Left ventricle myocardium inferior (tissue), 1 donor: ENCODE measurements at regions not wholly inside any gene's neighbourhood (a gene's known extent, or its start where the extent isn't known, plus 50 kb on each side); places are given as distances from the start of the nearest gene placed in this dataset.
"Not testable (repeated sequence)": the region's sequence is repeated elsewhere in the genome, so short reads cannot be mapped to it uniquely, and the experiment has no call there.

Source experiments
- DNase-seq: peaks from one replicate; pipeline ENCODE4 v3.0.0-alpha.2; 2020
- H3K27ac ChIP-seq: fragments of 200-600 bp; replicated peaks from 2 replicates; pipeline ENCODE4 v1.8.0; 2021
- H3K27me3 ChIP-seq: fragments of 200-600 bp; 2 replicates; pipeline ENCODE4 v1.8.0; 2021; ENCODE audit warnings: low read depth
- H3K36me3 ChIP-seq: fragments of 200-600 bp; 2 replicates; pipeline ENCODE4 v1.8.0; 2021
- H3K4me1 ChIP-seq: fragments of 200-600 bp; 2 replicates; pipeline ENCODE4 v1.8.0; 2021
- H3K4me3 ChIP-seq: fragments of 200-600 bp; 2 replicates; pipeline ENCODE4 v1.8.0; 2021; ENCODE audit warnings: mild to moderate bottlenecking, moderate library complexity
- H3K9me3 ChIP-seq: fragments of 200-600 bp; replicated peaks from 2 replicates; pipeline ENCODE4 v1.8.0; 2021
- CTCF ChIP-seq: fragments of 200-600 bp; IDR thresholded peaks from 2 replicates; pipeline ENCODE4 v1.8.0; 2021; ENCODE audit warnings: antibody characterized with exemption, mild to moderate bottlenecking, borderline replicate concordance
- intact Hi-C: fragments of 100-400 bp; cut with micrococcal nuclease; formaldehyde crosslinking; loops from one replicate; pipeline ENCODE4 v1.11.0; 2022
- donor health status: DM: no; HTN: yes; CAD: no; lungs with severe emphysema.

GRCh38 chr5:96176022-96176421 lies 214.4 kb upstream of the ELL2 start:
- DNase-seq = no peak
- Histone ChIP-seq H3K27ac (no peak overlapping the region), H3K27me3 (no peaks in the 10 kb centered on the region), H3K4me1 (no peaks in the 10 kb centered on the region), H3K4me3 (no peak overlapping the region), H3K36me3 (no peaks in the 10 kb centered on the region), H3K9me3 (no peaks in the 10 kb centered on the region)
- TF ChIP-seq CTCF = no peak
- intact Hi-C loops = no loop called here

GRCh38 chr5:96175090-96175489 lies 213.4 kb upstream of the ELL2 start:
- H3K27me3 ChIP-seq = no peaks in the 10 kb centered on the region
- H3K36me3 ChIP-seq = no peaks in the 10 kb centered on the region
- no peak overlapping the region for H3K4me3 ChIP-seq
- intact Hi-C loops = no loop called here
- H3K4me1 ChIP-seq = no peaks in the 10 kb centered on the region
- DNase-seq = no peak
- no peaks in the 10 kb centered on the region for H3K9me3 ChIP-seq
- no peak overlapping the region for H3K27ac ChIP-seq
- TF ChIP-seq CTCF = no peak

- no peaks in the 10 kb centered on the region for H3K27me3 ChIP-seq
- no peaks in the 10 kb centered on the region for H3K9me3 ChIP-seq
- no peaks in the 10 kb centered on the region for H3K36me3 ChIP-seq
- intact Hi-C loops = no loop called here
- H3K4me1 ChIP-seq = no peaks in the 10 kb centered on the region
- no peak overlapping the region for H3K4me3 ChIP-seq
- H3K27ac ChIP-seq = no peak overlapping the region
- no peak for TF ChIP-seq CTCF
- DNase-seq = no peak
Observed at GRCh38 chr5:96173366-96173765, 211.7 kb upstream of the ELL2 start.

GRCh38 chr5:96172436-96172835 lies 210.8 kb upstream of the ELL2 start:
- Histone ChIP-seq H3K4me1 (no peaks in the 10 kb centered on the region), H3K27ac (no peak overlapping the region), H3K4me3 (no peak overlapping the region), H3K27me3 (no peaks in the 10 kb centered on the region), H3K36me3 (no peaks in the 10 kb centered on the region), H3K9me3 (no peaks in the 10 kb centered on the region)
- no peak for DNase-seq
- TF ChIP-seq CTCF = no peak
- intact Hi-C loops = no loop called here

- H3K27ac ChIP-seq, DNase-seq, intact Hi-C loops, H3K4me3 ChIP-seq, H3K36me3 ChIP-seq, H3K4me1 ChIP-seq, H3K9me3 ChIP-seq, H3K27me3 ChIP-seq: not testable (repeated sequence)
Observed at GRCh38 chr5:96171973-96172372, 210.3 kb upstream of the ELL2 start.

- H3K27ac ChIP-seq, H3K27me3 ChIP-seq, DNase-seq, H3K4me1 ChIP-seq, H3K4me3 ChIP-seq, H3K9me3 ChIP-seq, intact Hi-C loops, H3K36me3 ChIP-seq: not testable (repeated sequence)
Observed at GRCh38 chr5:96170481-96171125, 209.0 kb upstream of the ELL2 start.

GRCh38 chr5:96168833-96169232 lies 207.2 kb upstream of the ELL2 start:
- DNase-seq = not testable (repeated sequence)

More at GRCh38 chr5:96168833-96169232, 207.2 kb upstream of the ELL2 start:
- H3K36me3 ChIP-seq, intact Hi-C loops, H3K27ac ChIP-seq, H3K4me3 ChIP-seq, H3K4me1 ChIP-seq, H3K27me3 ChIP-seq, H3K9me3 ChIP-seq: not testable (repeated sequence)
